ENCODE measurements at regions not wholly inside any gene's neighbourhood (a gene's known extent, or its start where the extent isn't known, plus 50 kb on each side); places are given as distances from the start of the nearest gene placed in this dataset.

DNA sequence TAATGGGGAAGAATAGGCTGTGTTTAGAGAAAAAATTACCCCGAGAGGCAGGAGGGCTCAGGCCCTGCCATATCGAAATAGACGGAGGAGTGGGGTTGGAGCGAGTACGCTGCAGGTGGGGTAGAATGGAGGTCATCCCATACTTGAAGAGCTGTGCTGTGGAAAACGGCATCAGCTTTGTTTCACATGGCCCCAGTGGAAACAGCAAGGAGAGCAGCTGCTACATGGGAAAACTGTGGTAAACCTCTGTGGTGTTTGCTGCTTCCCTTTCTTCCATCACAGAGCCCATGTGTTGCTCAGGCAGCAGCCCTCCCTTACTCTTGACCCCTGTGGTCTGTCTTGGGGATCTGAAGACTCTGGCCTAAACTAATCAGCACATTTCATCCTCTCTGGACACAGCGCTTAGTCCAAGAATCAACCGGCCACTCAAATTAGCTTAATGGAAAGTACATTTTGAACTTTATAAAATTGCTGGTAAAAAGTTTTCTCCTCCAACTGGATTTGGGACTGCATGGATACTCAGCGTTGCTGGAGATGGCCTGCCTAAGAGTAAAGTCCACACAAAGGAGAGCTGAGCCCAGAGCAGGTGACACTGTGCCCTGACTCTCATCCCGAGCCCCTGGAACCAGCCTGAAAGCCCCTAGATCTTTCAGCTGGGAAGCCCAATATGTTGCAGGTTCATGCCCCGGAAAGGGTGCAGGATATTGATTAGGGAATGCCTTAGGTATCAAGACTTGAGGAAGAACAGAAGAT lies 127.1 kb upstream of the GADD45A start:
- TF ChIP-seq POLR2AphosphoS2 (conservative IDR thresholded peaks at IDR 0.05; ENCODE audit: low read length) (no peak), POLR2A (IDR thresholded peaks at IDR 0.05; ENCODE audit: low read length) (no peak), CTCF (IDR thresholded peaks at IDR 0.05) (no peak), RFX5 (IDR thresholded peaks at IDR 0.05) (no peak), CEBPB (IDR thresholded peaks at IDR 0.05) (no peak), NR3C1 (IDR thresholded peaks at IDR 0.05) (no peak), MYC (IDR thresholded peaks at IDR 0.05; ENCODE audit: borderline replicate concordance, low read length) (no peak), PHF8 (IDR thresholded peaks at IDR 0.05; ENCODE audit: borderline replicate concordance, low read depth) (no peak), CHD4 (IDR thresholded peaks at IDR 0.05; ENCODE audit: borderline replicate concordance) (no peak), REST (IDR thresholded peaks at IDR 0.05) (no peak), JUN (IDR thresholded peaks at IDR 0.05) (no peak), CHD2 (IDR thresholded peaks at IDR 0.05; ENCODE audit: low read length, partially characterized antibody) (no peak), RAD21 (conservative IDR thresholded peaks at IDR 0.05 in 1 of 2, IDR thresholded peaks at IDR 0.05 in 1 of 2) (no peak)
- TF ChIP-seq, protein P1, sequence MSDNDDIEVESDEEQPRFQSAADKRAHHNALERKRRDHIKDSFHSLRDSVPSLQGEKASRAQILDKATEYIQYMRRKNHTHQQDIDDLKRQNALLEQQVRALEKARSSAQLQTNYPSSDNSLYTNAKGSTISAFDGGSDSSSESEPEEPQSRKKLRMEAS (IDR thresholded peaks at IDR 0.05), result no peak
